ENCODE measurements at regions not wholly inside any gene's neighbourhood (a gene's known extent, or its start where the extent isn't known, plus 50 kb on each side); places are given as distances from the start of the nearest gene placed in this dataset.
A peak's percentile ranks its signal among the peaks of the same experiment; 100 is the strongest.

GRCh38 chr3:13706886-13707285 lies 158.0 kb downstream of the FBLN2 start:
- peaks cover 46% of the 10 kb centered on the region for H3K9me3 Mint-ChIP-seq
- H3K27ac Mint-ChIP-seq = no peak overlapping the region
- TF ChIP-seq CTCF (conservative IDR thresholded peaks at IDR 0.05) = no peak
- no peaks in the 10 kb centered on the region for H3K36me3 Mint-ChIP-seq
- DNase-seq (ENCODE audit: extremely low spot score, unreplicated experiment) = no peak
- H3K27me3 Mint-ChIP-seq = peaks cover 71% of the 10 kb centered on the region
- H3K4me3 Mint-ChIP-seq = no peak overlapping the region
- H3K4me1 Mint-ChIP-seq (ENCODE audit: unreplicated experiment) = no peaks in the 10 kb centered on the region

GRCh38 chr3:13706451-13706850 lies 157.5 kb downstream of the FBLN2 start:
- Mint-ChIP-seq H3K27me3 (peaks cover 67% of the 10 kb centered on the region), H3K4me1 (ENCODE audit: unreplicated experiment) (no peaks in the 10 kb centered on the region), H3K9me3 (peaks cover 42% of the 10 kb centered on the region), H3K27ac (no peak overlapping the region), H3K36me3 (no peaks in the 10 kb centered on the region), H3K4me3 (no peak overlapping the region)
- DNase-seq (ENCODE audit: extremely low spot score, unreplicated experiment) = peak; percentile 48
- TF ChIP-seq CTCF (conservative IDR thresholded peaks at IDR 0.05) = no peak

- Mint-ChIP-seq H3K9me3 (peaks cover 35% of the 10 kb centered on the region), H3K4me1 (ENCODE audit: unreplicated experiment) (no peaks in the 10 kb centered on the region), H3K36me3 (no peaks in the 10 kb centered on the region), H3K27me3 (peaks cover 60% of the 10 kb centered on the region), H3K4me3 (no peak overlapping the region), H3K27ac (no peak overlapping the region)
- DNase-seq (ENCODE audit: extremely low spot score, unreplicated experiment) = peak; percentile 49
- TF ChIP-seq CTCF (conservative IDR thresholded peaks at IDR 0.05) = no peak
Observed at GRCh38 chr3:13705702-13706280, 156.9 kb downstream of the FBLN2 start.

- Mint-ChIP-seq H3K27ac (no peak overlapping the region), H3K9me3 (peaks cover 28% of the 10 kb centered on the region)
Observed at GRCh38 chr3:13705051-13705450, 156.1 kb downstream of the FBLN2 start.

GRCh38 chr3:13704174-13704573 lies 155.2 kb downstream of the FBLN2 start:
- Mint-ChIP-seq H3K4me3 (no peak overlapping the region), H3K36me3 (no peaks in the 10 kb centered on the region), H3K27ac (no peak overlapping the region), H3K27me3 (peaks cover 47% of the 10 kb centered on the region), H3K4me1 (ENCODE audit: unreplicated experiment) (no peaks in the 10 kb centered on the region), H3K9me3 (peaks cover 20% of the 10 kb centered on the region)
- TF ChIP-seq CTCF (conservative IDR thresholded peaks at IDR 0.05) = no peak
- DNase-seq (ENCODE audit: extremely low spot score, unreplicated experiment) = no peak

More at GRCh38 chr3:13705051-13705450, 156.1 kb downstream of the FBLN2 start:
- Mint-ChIP-seq H3K27me3 (peaks cover 56% of the 10 kb centered on the region), H3K4me3 (no peak overlapping the region), H3K36me3 (no peaks in the 10 kb centered on the region), H3K4me1 (ENCODE audit: unreplicated experiment) (no peaks in the 10 kb centered on the region)
- no peak for TF ChIP-seq CTCF (conservative IDR thresholded peaks at IDR 0.05)
- peak; percentile 16 for DNase-seq (ENCODE audit: extremely low spot score, unreplicated experiment)

- no peaks in the 10 kb centered on the region for H3K4me1 Mint-ChIP-seq (ENCODE audit: unreplicated experiment)
- H3K36me3 Mint-ChIP-seq = no peaks in the 10 kb centered on the region
- DNase-seq (ENCODE audit: extremely low spot score, unreplicated experiment) = peak; percentile 51
- no peak overlapping the region for H3K4me3 Mint-ChIP-seq
- H3K9me3 Mint-ChIP-seq = peaks cover 15% of the 10 kb centered on the region
- no peak overlapping the region for H3K27ac Mint-ChIP-seq
- peaks cover 43% of the 10 kb centered on the region for H3K27me3 Mint-ChIP-seq
- TF ChIP-seq CTCF (conservative IDR thresholded peaks at IDR 0.05) = no peak
Observed at GRCh38 chr3:13703071-13703470, 154.1 kb downstream of the FBLN2 start.

All from type B pancreatic cell (in vitro differentiated cells).